ENCODE measurements at regions not wholly inside any gene's neighbourhood (a gene's known extent, or its start where the extent isn't known, plus 50 kb on each side); places are given as distances from the start of the nearest gene placed in this dataset.

DNA sequence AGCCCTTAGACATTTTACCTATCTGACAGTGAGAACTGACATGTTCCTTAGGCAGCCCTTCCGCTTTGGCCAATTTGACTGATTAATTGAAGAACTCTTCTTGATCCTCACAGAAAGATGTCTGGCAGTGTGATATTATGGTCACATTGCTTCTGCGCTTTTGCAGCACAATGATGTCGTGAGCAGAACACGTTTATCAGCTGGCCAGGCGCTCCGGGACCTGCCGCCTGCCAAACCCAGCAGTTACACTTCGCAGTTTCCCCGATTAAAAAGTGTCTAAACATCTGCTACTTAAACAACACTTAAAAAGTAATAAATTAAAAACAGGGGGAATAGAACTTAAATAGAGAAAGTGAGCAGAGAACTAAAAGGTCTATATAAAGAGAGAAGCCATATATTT lies 103.5 kb upstream of the ETS2 start:
- no peak overlapping the region for H3K4me3 ChIP-seq
- TF ChIP-seq, protein P1, sequence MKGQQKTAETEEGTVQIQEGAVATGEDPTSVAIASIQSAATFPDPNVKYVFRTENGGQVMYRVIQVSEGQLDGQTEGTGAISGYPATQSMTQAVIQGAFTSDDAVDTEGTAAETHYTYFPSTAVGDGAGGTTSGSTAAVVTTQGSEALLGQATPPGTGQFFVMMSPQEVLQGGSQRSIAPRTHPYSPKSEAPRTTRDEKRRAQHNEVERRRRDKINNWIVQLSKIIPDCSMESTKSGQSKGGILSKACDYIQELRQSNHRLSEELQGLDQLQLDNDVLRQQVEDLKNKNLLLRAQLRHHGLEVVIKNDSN (IDR thresholded peaks at IDR 0.05; ENCODE audit: borderline replicate concordance, extremely low read length, insufficient read depth, low read depth, low read length) = no peak
- TF ChIP-seq GABPA (IDR thresholded peaks at IDR 0.05; ENCODE audit: low read depth) (no peak), CREB1 (IDR thresholded peaks at IDR 0.05; ENCODE audit: low read depth) (no peak)
- ATAC-seq (no peak), FAIRE-seq (no peak), DNase-seq (ENCODE audit: low read depth, low spot score) (no peak)
- H3K4me1 ChIP-seq (ENCODE audit: control insufficient read depth, insufficient read depth, low read length) = no peaks in the 10 kb centered on the region
- in situ Hi-C loops (cut with MboI) (no loop called here), intact Hi-C loops (cut with micrococcal nuclease; ENCODE audit: unreplicated experiment) (loop anchor here (10.0 kb wide), 1 partner anchor 197 kb away; no protein-coding TSS in a partner anchor)
- POLR2A ChIA-PET = no interaction called here
- no peak overlapping the region for H3K9ac ChIP-seq (ENCODE audit: control insufficient read depth, insufficient read depth, low read length)
- H3K27ac ChIP-seq (ENCODE audit: control insufficient read depth, insufficient read depth) = no peak overlapping the region
- no peaks in the 10 kb centered on the region; the same call in 2 of the 3 replicates for H3K9me3 ChIP-seq (replicated peaks; ENCODE audit: control insufficient read depth, insufficient read depth, low read length)
- no peaks in the 10 kb centered on the region for H3K36me3 ChIP-seq (ENCODE audit: control insufficient read depth in 2 of 2, insufficient read depth in 2 of 2, low read length in 1 of 2)
- BruUV-seq (replicated peaks) = no TSS peak
- RAD21 ChIA-PET (ENCODE audit: unreplicated experiment) = interaction anchor here (0.9 kb wide), 1 partner anchor 436 kb away, joined by 3 read pairs; no protein-coding TSS in a partner anchor
- H3K27me3 ChIP-seq (replicated peaks in 1 of 2; ENCODE audit: control insufficient read depth in 2 of 2, insufficient read depth in 2 of 2, low read length in 1 of 2) = no peaks in the 10 kb centered on the region
- CTCF ChIA-PET = interaction anchor here (0.6 kb wide), 1 partner anchor 21 kb away, joined by 3 read pairs; no protein-coding TSS in a partner anchor
- H2AFZ ChIP-seq (ENCODE audit: control insufficient read depth, low read depth, low read length) = no peak overlapping the region
- no peaks in the 10 kb centered on the region for H3K79me2 ChIP-seq (ENCODE audit: control insufficient read depth, insufficient read depth, low read length)
- H4K20me1 ChIP-seq (ENCODE audit: control insufficient read depth, insufficient read depth) = no peaks in the 10 kb centered on the region
- no peak overlapping the region for H3K4me2 ChIP-seq (ENCODE audit: control insufficient read depth, insufficient read depth)
- 43% methylated on average over 9 of the region's 9 CpGs for WGBS (ENCODE audit: insufficient coverage, insufficient replicate concordance, low lambda C conversion rate, missing lambda C conversion rate)
- SMC1A ChIA-PET (ENCODE audit: uncharacterized antibody, unreplicated experiment) = no interaction called here

DNA sequence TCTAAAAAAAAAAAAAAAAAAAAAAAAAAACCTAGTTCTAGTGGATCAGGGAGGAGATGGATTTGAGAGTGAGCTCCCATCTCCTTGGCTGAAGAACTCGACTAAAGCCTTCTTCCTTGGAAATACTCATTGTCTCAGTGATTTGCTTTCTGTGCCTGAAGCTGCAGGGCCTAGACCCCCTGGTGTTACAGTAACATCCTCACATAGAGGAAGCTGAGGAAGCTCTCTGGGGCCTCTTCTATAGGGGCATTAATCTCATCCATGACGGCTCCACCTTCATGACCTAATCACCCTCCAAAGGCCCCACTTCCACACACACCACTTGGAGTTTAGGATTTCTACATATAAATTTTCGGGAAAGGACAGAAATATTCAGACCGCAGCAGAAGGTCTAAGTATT lies 95.9 kb upstream of the ETS2 start:
- Histone ChIP-seq H3K9ac (ENCODE audit: control insufficient read depth, insufficient read depth, low read length) (no peak overlapping the region), H3K4me2 (ENCODE audit: control insufficient read depth, insufficient read depth) (no peak overlapping the region), H3K4me3 (no peak overlapping the region), H3K79me2 (ENCODE audit: control insufficient read depth, insufficient read depth, low read length) (no peaks in the 10 kb centered on the region), H3K4me1 (ENCODE audit: control insufficient read depth, insufficient read depth, low read length) (no peaks in the 10 kb centered on the region), H3K27me3 (replicated peaks in 1 of 2; ENCODE audit: control insufficient read depth in 2 of 2, insufficient read depth in 2 of 2, low read length in 1 of 2) (no peaks in the 10 kb centered on the region; a peak in 1 of 4 replicates), H3K27ac (ENCODE audit: control insufficient read depth, insufficient read depth) (no peak overlapping the region), H3K36me3 (ENCODE audit: control insufficient read depth in 2 of 2, insufficient read depth in 2 of 2, low read length in 1 of 2) (no peaks in the 10 kb centered on the region), H2AFZ (ENCODE audit: control insufficient read depth, low read depth, low read length) (no peak overlapping the region), H4K20me1 (ENCODE audit: control insufficient read depth, insufficient read depth) (no peaks in the 10 kb centered on the region), H3K9me3 (replicated peaks; ENCODE audit: control insufficient read depth, insufficient read depth, low read length) (no peaks in the 10 kb centered on the region)
- in situ Hi-C loops (cut with MboI) (no loop called here), intact Hi-C loops (cut with micrococcal nuclease; ENCODE audit: unreplicated experiment) (loop anchor here (10.0 kb wide), 1 partner anchor 205 kb away; no protein-coding TSS in a partner anchor)
- SMC1A ChIA-PET (ENCODE audit: uncharacterized antibody, unreplicated experiment) = no interaction called here
- BruUV-seq (replicated peaks) = no TSS peak
- POLR2A ChIA-PET = interaction anchor here (0.6 kb wide), 1 partner anchor 488 kb away, joined by 3 read pairs; no protein-coding TSS in a partner anchor
- 15% methylated on average over 4 of the region's 4 CpGs for WGBS (ENCODE audit: insufficient coverage, insufficient replicate concordance, low lambda C conversion rate, missing lambda C conversion rate)
- CTCF ChIA-PET = no interaction called here
- RAD21 ChIA-PET (ENCODE audit: unreplicated experiment) = no interaction called here
- DNase-seq (ENCODE audit: low read depth, low spot score) (no peak), FAIRE-seq (no peak), ATAC-seq (no peak)
- no peak for TF ChIP-seq ZNF384 (IDR thresholded peaks at IDR 0.05; ENCODE audit: borderline replicate concordance, low read depth, low read length)
- TF ChIP-seq, protein P2, sequence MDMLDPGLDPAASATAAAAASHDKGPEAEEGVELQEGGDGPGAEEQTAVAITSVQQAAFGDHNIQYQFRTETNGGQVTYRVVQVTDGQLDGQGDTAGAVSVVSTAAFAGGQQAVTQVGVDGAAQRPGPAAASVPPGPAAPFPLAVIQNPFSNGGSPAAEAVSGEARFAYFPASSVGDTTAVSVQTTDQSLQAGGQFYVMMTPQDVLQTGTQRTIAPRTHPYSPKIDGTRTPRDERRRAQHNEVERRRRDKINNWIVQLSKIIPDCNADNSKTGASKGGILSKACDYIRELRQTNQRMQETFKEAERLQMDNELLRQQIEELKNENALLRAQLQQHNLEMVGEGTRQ (IDR thresholded peaks at IDR 0.05; ENCODE audit: borderline replicate concordance, low read depth, low read length) = no peak
- TF ChIP-seq RELA (IDR thresholded peaks at IDR 0.05; ENCODE audit: borderline replicate concordance, partially characterized antibody) = no peak
- TF ChIP-seq EZH2 (IDR thresholded peaks at IDR 0.05; ENCODE audit: borderline replicate concordance, control insufficient read depth, low read depth, low read length) = no peak
- TF ChIP-seq SIX5 (IDR thresholded peaks at IDR 0.05; ENCODE audit: low read depth, low read length, severe bottlenecking) = no peak
- no peak for TF ChIP-seq PML (IDR thresholded peaks at IDR 0.05; ENCODE audit: low read length)
- TF ChIP-seq ZZZ3 (IDR thresholded peaks at IDR 0.05; ENCODE audit: control insufficient read depth, insufficient read length, low read depth) = no peak
- TF ChIP-seq, protein P3, sequence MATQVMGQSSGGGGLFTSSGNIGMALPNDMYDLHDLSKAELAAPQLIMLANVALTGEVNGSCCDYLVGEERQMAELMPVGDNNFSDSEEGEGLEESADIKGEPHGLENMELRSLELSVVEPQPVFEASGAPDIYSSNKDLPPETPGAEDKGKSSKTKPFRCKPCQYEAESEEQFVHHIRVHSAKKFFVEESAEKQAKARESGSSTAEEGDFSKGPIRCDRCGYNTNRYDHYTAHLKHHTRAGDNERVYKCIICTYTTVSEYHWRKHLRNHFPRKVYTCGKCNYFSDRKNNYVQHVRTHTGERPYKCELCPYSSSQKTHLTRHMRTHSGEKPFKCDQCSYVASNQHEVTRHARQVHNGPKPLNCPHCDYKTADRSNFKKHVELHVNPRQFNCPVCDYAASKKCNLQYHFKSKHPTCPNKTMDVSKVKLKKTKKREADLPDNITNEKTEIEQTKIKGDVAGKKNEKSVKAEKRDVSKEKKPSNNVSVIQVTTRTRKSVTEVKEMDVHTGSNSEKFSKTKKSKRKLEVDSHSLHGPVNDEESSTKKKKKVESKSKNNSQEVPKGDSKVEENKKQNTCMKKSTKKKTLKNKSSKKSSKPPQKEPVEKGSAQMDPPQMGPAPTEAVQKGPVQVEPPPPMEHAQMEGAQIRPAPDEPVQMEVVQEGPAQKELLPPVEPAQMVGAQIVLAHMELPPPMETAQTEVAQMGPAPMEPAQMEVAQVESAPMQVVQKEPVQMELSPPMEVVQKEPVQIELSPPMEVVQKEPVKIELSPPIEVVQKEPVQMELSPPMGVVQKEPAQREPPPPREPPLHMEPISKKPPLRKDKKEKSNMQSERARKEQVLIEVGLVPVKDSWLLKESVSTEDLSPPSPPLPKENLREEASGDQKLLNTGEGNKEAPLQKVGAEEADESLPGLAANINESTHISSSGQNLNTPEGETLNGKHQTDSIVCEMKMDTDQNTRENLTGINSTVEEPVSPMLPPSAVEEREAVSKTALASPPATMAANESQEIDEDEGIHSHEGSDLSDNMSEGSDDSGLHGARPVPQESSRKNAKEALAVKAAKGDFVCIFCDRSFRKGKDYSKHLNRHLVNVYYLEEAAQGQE (IDR thresholded peaks at IDR 0.05; ENCODE audit: low read depth, low read length) = no peak
- no peak for TF ChIP-seq ZBED1 (IDR thresholded peaks at IDR 0.05; ENCODE audit: borderline replicate concordance)
- TF ChIP-seq SIN3A (IDR thresholded peaks at IDR 0.05; ENCODE audit: low read depth, low read length) = no peak
